NCI-H2029 treated with DMSO at 0.1 percent for 48 hours (cell line): ENCODE measurements at regions not wholly inside any gene's neighbourhood (a gene's known extent, or its start where the extent isn't known, plus 50 kb on each side); places are given as distances from the start of the nearest gene placed in this dataset.

Source experiments
- DNase-seq: peaks from one replicate; lab custom pipeline; 2025; lab: John Stamatoyannopoulos, UW

GRCh38 chr10:2980791-2981360, 86.5 kb upstream of the PFKP start:
- no peak for DNase-seq

GRCh38 chr10:2980116-2980515, 87.2 kb upstream of the PFKP start:
- DNase-seq, result no peak

- DNase-seq, result no peak
These were observed 88.0 kb upstream of the PFKP start for GRCh38 chr10:2979306-2979705.

GRCh38 chr10:2978574-2979273, 88.6 kb upstream of the PFKP start:
- DNase-seq, result no peak

- DNase-seq, result peak; percentile 60
These were observed 89.2 kb upstream of the PFKP start for GRCh38 chr10:2978111-2978510.

- DNase-seq, result no peak
These were observed 92.7 kb upstream of the PFKP start for GRCh38 chr10:2974503-2975207.

GRCh38 chr10:2974083-2974482, 93.3 kb upstream of the PFKP start:
- DNase-seq, result no peak

GRCh38 chr10:2972810-2973209, 94.5 kb upstream of the PFKP start:
- no peak for DNase-seq

GRCh38 chr10:2972216-2972615, 95.1 kb upstream of the PFKP start:
- no peak for DNase-seq

- DNase-seq, result no peak
These were observed 97.0 kb upstream of the PFKP start for GRCh38 chr10:2970190-2970823.

- DNase-seq, result no peak
These were observed 98.8 kb upstream of the PFKP start for GRCh38 chr10:2968401-2969058.

GRCh38 chr10:2966134-2966533, 101.2 kb upstream of the PFKP start:
- no peak for DNase-seq

- no peak for DNase-seq
These were observed 102.6 kb upstream of the PFKP start for GRCh38 chr10:2964632-2965296.

- DNase-seq, result no peak
These were observed 103.3 kb upstream of the PFKP start for GRCh38 chr10:2963889-2964631.

GRCh38 chr10:2962194-2962593, 105.2 kb upstream of the PFKP start:
- DNase-seq, result no peak

- DNase-seq, result no peak
These were observed 108.7 kb upstream of the PFKP start for GRCh38 chr10:2958659-2959058.

GRCh38 chr10:2957785-2958184, 109.6 kb upstream of the PFKP start:
- no peak for DNase-seq

- no peak for DNase-seq
These were observed 112.3 kb upstream of the PFKP start for GRCh38 chr10:2955064-2955463.

GRCh38 chr10:2953495-2953894, 113.9 kb upstream of the PFKP start:
- DNase-seq, result no peak

- no peak for DNase-seq
These were observed 116.0 kb upstream of the PFKP start for GRCh38 chr10:2951235-2951835.

- no peak for DNase-seq
These were observed 116.8 kb upstream of the PFKP start for GRCh38 chr10:2950546-2950945.
